Suppressor macrophage treated with lipopolysaccharide for 4 hours (primary cell): ENCODE measurements at regions not wholly inside any gene's neighbourhood (a gene's known extent, or its start where the extent isn't known, plus 50 kb on each side); places are given as distances from the start of the nearest gene placed in this dataset.
"Not testable (repeated sequence)": the region's sequence is repeated elsewhere in the genome, so short reads cannot be mapped to it uniquely, and the experiment has no call there.

Source experiments
- DNase-seq: peaks from one replicate; pipeline ENCODE4 v3.0.0-alpha.2; 2020

DNA sequence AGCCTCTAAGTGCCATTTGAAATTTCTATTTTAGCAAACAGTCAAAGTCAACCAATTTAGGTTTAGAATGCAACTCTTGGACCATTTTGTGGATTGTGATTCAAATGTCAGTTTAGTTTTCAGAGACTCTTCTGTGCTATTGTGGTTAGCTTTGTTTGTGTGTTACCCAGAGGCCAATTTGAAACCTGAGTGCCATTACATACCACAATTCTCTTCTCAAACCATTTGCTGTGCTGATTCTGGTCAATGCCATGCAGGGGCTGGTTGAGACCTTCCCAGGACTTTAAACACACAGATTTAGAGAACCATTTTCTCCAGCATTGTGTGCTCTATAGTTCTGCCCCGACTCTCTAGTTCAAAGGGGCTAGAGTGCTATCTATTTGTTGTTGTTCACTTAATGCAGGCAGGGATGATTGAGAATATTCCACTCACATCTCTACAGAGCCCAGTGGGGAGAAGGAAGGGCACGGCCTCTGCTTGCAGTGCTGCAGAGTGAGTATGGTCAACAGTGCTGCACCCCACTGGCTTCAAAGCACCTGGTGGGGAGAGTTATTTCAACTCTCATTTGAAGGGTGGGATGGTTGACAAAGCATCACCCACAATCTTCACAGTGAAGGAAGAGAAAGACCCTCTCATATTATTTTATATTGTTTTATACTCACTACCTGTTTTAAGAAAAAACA lies 738.2 kb downstream of the COL12A1 start:
- DNase-seq = no peak

- no peak for DNase-seq
Measured at GRCh38 chr6:74466572-74466971, 739.3 kb downstream of the COL12A1 start.

DNA sequence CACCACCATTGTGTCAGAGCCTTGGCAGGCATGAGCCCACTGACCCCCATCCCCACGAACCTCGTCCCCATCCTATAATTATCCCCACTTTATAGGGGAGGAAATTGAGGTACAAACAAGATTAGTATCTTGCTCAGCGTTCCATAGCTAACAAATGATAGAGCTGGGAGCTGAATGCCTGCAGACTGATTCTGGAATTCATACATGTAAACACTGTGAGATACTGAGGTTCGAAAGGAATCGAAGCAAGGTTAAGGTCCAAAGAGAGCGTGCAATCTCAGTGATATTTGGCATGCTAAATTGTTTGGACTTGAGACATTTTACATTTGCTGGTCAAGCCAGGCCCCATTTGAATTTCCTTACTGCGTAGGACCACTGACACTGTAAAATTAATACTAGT lies 746.6 kb downstream of the COL12A1 start:
- DNase-seq = no peak

DNA sequence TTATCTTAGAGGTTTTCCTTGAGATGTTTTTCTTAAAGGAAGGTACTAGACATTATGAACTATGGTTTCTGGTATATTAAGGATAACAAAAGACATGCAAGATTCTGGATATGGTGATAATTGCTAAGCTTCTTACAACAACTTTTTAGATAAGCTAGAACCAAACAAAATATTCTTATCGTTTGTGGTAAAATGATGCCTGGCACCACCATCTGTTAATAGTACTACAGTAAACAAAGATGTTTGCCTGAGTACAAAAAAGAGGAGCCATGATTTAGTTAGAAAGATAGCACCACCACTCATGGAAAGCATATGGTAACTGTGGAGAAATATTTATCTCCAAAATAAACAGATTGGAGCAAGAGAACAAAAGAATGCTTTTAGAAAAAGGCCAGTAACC lies 747.3 kb downstream of the COL12A1 start:
- no peak for DNase-seq

DNA sequence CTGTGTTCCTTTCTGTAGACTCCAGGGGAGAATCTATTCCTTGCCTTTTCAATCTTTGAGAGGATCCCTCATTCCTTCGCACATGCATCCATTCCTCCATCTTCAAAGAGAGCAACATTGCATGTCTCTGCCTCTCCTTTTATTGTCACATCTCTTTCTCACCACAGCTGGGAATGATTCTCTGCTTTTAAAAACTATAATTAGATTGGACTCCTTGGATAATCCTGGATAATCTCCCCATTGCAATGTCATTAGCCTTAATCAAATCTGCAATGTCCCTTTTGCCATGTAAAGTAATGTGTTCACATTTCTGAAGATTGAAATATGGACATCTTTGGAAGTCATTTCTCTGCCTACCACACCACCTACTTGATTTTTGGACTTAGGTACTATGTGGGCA lies 750.1 kb downstream of the COL12A1 start:
- no peak for DNase-seq

- DNase-seq = no peak
Measured at GRCh38 chr6:74451953-74452352, 753.9 kb downstream of the COL12A1 start.

DNA sequence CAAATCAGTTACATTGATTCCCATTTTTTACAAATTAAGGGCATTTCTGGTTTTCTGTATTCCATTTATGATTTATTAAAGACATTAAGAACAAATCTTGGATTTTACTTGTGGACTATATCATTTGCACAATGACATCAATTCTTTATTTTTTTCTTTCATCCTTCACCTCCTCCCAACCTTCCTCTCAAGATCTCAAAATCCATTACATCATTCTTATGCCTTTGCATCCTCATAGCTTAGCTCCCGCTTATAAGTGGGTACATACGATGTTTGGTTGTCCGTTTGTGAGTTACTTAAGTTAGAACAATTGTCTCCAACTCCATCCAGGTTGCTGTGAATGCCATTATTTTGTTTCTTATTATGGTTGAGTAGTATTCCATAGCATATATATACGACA lies 752.8 kb downstream of the CD109 start:
- no peak for DNase-seq

DNA sequence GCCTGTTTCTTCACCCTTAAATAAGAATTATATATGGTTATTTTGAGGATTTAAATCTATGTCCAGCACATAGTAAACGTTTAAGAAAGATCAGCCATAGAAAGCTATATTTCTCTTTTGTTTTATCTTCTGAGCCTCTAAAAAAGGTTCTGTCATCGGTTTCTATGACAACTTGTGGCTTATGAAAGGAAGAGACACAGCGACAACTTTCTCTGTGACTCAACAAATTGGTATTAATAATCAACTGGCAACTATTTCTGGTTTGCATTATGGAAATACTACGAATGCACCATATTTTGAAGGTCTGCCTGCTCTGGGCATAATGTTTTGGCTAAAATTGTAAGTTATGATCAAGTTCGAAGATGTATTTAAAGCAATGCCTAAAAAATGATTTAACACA lies 751.0 kb downstream of the CD109 start:
- no peak for DNase-seq

DNA sequence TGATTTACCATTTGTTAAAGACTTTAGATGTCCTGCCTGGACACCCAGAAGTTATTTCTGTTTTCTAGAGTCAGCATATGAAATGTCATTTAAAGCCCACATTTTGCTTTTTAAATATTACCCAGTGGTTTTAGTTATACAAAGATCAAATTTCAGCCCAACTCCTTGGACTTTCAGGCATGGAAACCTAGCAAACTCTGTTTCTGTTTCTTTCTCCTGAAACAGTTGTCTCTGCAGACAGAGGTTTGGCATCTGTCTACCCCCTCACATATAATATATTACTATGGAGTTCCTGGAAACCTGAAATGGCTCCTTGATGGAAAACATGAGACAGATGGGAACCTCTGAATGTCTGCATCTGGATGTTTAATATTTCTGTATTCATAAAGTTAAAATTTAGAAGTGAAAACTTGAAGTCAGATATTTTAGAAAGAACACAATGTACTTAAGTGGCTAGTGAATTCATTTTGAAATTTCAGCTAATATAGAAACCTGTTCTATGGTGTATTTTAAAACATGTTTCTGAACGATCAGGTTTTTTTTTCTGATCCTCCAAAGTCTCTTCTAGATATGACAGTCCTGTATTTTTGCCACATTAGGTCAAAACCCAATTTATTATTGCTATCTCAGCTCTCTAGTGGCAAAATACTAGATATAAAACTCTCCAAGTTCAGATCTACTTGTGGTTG lies 743.3 kb downstream of the CD109 start:
- DNase-seq = no peak

- DNase-seq = not testable (repeated sequence)
Measured at GRCh38 chr6:74438395-74438794, 742.4 kb downstream of the CD109 start.

DNA sequence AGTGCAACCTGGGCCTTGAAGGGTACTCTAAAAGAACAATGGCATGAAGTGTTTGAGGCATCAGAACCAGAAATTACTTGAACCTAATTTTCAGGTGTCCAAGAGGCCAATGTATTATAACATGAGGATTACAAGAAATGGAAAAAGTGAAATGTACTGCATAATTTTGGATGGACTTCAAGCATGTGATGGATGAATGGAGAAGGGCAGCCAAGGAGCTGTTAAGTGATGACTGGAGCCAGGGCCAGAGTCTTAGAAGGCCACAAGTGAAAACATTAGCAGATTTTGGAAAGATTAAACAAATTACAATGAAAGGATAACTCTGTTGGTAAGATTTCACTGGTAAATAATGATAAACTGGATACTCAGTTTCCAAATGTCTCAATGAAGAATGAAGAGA lies 738.2 kb downstream of the CD109 start:
- DNase-seq = no peak

DNA sequence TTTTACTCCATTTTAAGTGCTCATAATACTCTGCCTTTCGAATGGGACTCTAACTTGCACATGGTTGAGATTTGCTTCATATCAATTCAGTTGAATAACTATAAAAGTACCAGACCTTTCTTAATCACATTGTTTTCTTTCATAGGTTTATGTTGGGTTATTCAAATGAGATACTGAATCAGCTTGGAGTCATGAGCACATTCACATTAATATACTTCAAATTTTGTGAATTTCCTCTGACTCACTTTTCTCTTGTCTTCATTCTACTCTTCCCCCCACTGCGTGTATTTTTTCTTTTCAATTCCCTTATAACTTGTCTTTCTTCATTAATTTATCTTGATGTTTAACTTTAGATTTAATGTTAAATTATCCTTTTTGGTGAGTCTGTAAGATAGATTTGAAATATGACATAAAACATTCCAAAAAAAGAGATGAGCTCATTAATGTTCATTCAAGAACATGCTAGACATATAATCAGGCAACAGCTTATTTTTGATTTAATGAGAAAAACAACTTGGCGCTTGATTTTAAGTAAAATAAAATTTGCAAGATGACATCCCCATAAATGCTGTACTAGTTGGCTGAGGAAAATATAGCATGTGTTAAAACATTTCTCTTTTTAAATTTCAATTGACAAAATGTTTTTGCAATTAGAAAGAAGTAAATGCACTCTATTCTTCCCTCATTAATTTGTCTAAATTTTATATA lies 736.0 kb downstream of the CD109 start:
- DNase-seq = no peak

- DNase-seq = no peak
Measured at GRCh38 chr6:74420221-74420620, 724.2 kb downstream of the CD109 start.

- DNase-seq = no peak
Measured at GRCh38 chr6:74415056-74415455, 719.1 kb downstream of the CD109 start.

- DNase-seq = no peak
Measured at GRCh38 chr6:74410630-74411029, 714.6 kb downstream of the CD109 start.

DNA sequence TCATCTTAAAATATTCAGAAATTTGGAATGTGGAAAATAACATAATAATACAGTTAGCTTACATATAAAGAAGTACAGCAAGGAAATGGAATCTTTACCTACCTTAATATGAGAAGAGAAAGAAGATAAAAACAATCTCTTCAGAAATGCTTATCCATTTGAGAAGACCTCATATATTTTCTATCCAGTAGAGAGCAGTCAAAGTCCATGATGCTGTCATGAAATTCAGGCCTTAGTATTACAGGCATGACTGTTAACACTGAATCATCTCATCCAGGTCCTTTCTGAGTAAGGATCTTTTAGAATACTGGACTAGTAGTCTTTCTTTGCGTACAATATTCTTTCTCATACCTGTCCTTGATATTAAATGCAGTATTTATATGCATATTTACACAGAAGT lies 713.4 kb downstream of the CD109 start:
- peak; percentile 2 for DNase-seq

GRCh38 chr6:74408844-74409243 lies 712.8 kb downstream of the CD109 start:
- no peak for DNase-seq

DNA sequence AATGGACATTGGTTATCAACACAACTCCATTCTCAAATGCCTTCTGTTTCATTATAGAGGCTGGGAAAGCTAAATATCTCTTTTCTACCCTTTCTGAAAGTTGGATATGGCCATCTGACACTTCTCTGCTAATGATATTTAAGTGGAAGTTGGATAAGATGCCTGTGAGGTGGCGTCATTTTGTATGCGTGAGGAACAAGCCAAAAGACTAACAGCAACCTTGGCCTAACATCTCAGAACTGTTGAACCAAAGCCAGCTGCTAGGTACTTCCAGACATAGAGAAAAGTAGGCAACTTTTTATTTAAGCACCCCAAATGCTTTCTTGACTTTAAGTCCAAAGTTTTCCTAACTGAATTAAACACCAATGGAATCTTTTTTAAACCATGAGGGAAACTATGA lies 708.4 kb downstream of the CD109 start:
- no peak for DNase-seq

DNA sequence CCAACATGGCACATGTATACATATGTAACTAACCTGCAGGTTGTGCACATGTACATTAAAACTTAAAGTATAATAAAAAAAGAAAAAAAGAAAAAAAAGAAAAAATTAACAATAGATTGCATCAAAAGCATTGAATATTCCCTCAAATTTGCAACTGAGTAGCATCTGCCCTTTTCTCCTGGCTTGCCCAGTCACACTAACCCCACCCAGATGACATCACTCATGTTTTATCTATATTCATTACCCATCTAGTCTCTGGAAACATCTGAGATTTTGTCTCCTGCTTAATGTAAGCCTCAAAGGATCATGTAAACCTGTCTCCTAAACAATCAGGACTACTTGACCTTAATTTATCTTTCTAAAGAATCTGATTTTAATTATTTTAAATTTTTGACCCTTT lies 706.8 kb downstream of the CD109 start:
- DNase-seq = no peak

- not testable (repeated sequence) for DNase-seq
Measured at GRCh38 chr6:74378437-74378836, 682.4 kb downstream of the CD109 start.

DNA sequence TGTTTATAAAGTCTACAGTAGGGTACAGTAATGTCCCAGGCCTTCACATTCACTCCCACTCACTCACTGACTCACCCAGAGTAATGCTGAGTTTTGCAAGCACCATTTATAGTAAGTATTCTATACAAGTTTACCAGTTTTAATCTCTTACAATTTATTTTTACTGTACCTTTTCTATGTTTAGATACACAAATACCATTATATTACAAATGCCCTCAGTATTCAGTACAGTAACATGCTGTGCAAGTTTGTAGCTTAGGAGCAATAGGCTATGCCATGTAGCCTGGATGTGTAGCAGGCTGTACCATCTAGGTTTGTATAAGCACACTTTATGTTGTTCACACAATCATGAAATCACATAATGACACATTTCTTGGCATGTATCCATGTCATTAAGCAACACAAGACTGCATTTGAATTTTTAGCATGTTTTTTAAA lies 673.6 kb downstream of the CD109 start:
- peak; percentile 0 for DNase-seq

GRCh38 chr6:74368746-74369145 lies 672.7 kb downstream of the CD109 start:
- DNase-seq = no peak

DNA sequence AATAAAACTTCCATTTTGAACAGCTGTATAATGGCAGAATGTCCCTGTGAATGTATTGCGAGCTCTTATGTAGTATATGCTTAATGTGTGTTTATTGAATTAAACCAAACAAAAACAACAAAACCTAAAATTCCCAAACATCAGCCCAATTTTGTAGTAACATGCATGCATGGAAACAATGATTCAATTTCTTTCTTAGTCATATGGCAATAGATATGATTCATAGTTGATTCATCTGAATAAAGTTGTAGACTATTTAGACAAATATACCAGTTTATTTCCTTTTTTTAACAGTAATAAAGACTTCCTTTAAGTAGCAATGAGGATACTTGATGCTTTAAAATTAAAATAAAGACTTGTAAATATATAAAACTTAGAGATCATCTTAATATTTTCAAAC lies 670.6 kb downstream of the CD109 start:
- DNase-seq = no peak

DNA sequence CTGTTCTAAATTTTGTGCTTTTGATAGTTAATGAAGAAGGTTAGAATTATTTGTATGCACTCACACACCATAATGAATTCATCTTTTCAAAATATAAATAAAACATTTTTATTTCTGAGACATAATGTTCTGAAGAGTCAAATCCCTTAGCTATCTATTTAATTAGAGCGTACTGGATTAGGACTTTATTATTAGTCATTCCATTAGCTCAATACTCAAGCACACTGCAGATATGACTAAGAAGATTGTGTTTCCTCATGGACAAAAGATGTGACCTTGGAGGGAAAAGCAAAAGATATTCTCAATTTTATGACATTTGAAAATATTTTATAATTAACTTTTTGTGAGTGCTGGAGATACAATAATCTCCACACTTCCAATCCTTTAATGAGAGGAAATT lies 666.4 kb downstream of the CD109 start:
- DNase-seq = no peak
